NCI-H460 (cell line): ENCODE measurements at regions not wholly inside any gene's neighbourhood (a gene's known extent, or its start where the extent isn't known, plus 50 kb on each side); places are given as distances from the start of the nearest gene placed in this dataset.

Source experiments
- DNase-seq: peaks from one replicate; pipeline ENCODE4 v3.0.0-alpha.2; 2016; ENCODE audit warnings: low read depth; ENCODE audit errors: extremely low read depth

DNA sequence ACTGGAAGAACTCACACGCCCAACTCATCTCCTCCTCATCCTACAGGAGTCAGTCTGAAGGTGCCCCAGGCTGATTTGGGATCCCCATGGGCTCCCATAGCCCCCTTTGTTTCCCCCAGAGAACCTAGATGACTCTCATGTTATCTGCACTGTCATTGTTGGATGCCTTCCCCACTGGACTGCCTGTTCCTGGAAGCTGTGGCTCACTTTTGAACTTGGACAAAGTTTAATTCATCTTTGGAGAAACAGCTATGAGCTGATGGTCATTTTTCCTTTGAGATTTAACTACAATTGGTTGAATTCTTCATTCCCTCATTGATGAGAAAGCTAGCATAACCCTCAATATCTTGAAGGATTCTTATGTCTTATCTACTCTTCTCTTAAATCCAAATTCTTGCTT lies 186.6 kb downstream of the SALL1 start:
- DNase-seq = no peak

DNA sequence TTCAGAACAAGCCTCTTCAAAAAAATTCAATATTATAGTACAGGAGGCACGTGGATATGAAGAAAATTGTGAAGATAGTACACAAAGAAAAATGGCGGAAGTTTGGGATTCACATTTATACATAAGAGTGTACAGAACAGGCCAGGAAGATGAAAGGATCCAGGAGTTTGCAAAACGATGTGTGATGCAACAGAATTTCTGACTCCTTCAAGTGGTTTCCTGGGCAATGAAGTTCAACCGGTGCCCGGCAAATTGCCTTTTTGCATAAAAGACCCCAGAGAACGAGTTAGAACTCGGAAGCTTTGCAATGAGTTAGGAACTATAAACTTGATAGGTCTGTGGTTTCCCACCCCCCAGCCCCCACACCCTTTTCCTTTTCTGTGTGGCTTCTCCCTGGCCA lies 189.1 kb downstream of the SALL1 start:
- no peak for DNase-seq

DNA sequence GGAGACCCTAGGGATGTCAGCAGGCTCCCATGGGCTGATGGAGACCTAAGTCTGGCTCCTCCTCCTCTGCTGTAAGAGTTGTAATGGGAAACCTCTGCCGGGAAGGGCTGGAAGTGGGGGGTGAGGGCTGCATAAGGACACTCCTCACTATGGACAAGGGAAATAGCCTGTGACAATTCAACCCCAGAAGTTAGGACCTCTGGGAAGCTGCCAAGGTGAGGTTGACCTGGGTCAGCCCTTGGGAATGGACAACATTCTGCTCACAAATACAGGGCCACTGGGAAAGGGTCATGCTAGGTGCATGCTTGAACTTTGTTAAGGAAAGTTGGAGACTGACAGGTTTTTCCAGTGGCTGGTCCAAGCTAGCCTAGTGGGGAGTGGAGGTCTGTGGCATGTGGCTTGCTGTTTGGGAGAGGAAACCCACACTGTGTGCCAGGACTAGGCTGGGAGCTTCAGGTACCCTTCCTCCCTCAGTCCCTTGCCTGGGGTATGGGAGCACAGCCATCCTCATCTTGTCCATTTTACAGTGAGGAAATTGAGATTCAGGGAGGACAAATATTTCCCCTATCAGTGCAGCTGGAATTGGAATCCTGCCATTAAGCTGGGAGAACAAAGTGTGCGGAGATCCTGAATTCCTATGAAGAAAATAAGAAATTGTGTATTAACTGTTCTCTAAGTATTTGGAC lies 190.4 kb downstream of the SALL1 start:
- DNase-seq = no peak

DNA sequence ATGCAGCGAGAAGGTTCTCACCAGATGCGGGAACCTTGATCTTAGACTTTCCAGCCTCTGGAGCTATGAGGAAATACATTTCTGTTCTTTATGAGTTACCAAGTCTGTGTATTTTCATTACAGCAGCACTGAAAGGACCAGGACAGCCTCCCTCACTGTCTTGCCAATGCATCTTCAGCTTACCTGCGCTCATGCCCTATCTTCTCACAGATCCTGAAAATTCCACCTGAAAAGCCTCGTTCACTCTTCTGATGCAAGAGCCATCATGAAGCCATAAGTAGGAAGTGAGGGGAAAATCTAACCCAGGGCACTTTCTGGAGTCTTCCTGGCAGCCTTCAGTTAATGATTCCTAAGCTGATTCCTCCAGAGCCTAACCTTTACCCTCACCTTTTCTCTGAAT lies 194.0 kb downstream of the SALL1 start:
- DNase-seq = no peak

DNA sequence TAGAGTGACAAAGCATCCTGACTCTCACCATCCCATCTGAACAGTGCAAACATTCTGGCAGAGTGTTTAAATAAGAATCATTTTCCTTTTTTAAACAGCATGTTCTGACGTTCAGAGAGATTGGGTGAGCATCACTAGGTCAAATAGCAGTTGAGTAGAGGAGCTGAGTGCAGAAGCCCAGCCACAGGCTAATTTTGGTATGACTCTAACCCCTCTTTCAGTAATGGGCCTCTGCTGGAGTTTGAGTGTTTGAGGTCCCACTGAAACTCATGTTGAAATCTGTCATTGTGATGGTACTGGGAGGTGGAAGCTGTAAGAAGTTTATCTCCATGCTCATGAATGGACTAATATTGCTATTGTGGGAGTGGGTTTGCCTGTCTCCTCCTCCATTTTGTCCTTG lies 194.4 kb downstream of the SALL1 start:
- DNase-seq = no peak

DNA sequence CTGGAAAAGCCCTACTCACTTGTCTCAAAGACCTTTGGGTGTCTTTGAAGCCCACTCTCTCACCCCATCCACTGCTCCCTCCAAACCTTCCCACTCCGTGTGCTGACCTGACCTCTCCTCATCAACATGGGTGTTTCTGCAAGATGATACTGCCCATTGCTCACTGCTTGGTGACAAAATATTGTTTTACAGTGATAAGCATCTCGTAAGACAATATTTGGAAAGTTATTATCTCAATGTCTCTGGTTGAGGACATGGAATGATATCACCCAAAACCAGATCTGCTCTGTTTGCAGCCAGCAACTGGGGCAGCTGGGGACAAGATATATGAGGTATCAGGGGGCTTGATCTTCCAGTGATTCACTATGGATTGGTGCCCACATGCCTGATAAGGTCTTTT lies 195.8 kb downstream of the SALL1 start:
- DNase-seq = no peak

DNA sequence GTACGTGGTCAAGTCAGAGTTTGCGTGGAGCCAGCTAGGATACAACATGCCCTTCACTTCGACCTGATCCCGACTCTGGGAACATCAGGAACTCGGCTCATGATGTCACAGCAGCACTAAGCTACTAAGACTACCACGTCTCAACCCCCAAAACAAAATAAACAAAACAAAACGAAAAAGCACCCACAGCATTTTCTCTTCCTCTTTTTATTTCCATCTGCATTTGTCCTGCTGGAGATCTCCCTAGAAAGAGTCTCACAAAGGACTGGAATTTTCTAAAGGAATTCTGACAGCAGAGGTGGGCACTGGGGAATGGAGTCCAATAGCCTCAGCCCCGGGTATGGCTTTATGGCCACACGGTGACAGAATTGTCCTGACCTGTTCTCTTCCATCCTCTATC lies 196.6 kb downstream of the SALL1 start:
- no peak for DNase-seq

DNA sequence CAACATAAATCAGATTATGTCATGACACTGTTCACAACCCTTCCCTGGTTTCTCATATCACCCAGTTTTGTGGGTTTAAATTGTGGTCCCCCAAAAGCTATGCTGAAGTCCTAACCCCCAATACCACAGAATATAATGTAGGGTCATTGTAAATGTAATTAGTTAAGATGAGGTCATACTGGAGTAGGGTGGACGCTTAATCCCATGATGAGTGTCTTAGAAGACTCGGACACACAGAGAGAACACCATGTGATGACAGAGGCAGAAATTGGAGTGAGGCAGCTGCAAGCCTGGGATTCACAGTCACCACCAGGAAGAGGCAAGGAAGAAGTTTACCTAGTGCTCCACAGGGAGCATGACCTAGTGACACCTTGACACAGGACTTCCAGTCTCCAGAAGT lies 197.8 kb downstream of the SALL1 start:
- DNase-seq = no peak

DNA sequence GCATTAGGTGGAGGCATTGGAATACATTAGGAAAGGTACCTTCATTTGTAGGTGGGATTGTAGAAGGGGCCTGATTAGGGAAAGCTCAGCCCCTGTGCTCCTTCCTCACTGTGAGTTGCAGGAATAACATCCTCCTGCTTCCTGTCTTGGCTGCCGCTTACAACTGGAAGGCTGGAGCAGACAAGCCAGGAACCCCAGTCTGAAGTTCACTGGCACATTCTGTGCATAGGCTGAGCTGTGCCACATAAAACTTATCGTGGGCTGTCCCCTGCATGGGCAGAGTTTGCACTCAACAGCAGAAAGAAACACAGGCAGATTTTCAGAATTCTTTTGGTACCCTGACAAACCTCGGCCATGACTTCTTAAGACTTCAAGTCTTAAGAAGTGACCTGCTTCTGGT lies 200.1 kb downstream of the SALL1 start:
- DNase-seq = no peak

DNA sequence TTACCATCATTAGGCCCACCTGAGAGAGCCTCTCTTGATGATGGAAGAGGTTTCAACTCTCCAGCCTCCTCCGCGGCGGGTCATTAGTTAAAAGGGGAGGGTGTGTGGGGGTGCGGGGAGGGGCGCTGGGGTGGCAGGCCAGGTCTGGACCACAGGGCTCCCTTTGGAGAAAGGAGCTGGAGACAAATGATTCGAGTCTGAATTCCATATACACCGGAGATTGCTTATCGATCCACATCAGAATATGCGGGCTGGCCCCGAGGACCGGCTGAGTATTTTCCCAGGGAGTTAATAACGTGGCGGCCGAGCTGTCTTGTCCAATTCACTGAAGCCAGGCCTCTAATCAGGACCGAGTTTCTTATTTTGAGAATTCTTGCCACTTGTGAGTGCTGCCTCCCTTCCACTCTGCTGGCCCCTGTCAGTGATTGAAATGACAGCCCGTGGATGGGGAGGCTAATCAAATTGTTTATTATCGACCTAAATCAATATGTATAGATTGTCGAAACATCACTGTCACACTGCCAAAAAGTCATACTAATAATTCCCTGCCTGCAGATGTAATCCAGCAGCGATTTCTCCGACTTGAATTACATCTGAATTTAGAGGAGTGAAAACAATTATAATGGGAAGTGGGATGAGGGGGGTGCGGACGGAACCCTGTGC lies 202.7 kb downstream of the SALL1 start:
- DNase-seq = no peak

DNA sequence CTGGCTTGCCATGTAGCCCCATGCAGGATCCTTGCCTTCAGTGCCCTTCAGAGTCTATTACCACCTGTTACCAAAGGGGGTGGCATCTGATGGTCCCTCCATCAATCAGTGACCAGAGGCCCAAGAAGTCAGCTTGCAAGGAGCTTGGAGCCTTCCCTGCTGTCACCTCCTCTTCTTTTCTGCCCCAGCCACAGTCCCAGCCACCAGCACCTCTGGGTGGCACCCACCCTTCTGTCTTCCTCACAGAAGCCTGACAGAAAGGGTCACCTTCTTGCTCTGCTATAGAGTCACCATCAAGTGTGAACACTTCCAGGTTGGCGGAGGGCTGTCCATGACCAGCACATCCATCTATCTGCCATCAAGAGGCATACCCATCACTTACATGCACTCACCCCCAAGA lies 203.2 kb downstream of the SALL1 start:
- no peak for DNase-seq

DNA sequence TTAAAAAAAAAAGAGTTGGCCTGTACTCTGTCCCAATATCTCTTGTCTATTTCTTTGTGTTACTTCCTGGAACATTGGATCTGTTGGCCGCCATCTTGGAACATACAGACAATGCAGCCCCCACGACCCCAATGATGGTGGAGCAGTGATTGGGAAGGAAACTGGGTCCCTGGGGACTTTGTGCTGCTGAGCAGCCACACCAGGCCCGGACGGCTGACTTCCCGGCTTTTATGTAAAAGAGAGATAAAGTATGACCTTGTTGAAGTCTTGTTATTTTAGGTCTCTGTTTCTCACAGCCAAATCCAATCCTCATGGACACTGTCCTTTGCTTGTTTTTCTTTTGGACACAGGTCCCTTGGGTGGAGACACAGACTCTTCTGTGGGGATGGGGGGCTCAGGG lies 204.5 kb downstream of the SALL1 start:
- no peak for DNase-seq

DNA sequence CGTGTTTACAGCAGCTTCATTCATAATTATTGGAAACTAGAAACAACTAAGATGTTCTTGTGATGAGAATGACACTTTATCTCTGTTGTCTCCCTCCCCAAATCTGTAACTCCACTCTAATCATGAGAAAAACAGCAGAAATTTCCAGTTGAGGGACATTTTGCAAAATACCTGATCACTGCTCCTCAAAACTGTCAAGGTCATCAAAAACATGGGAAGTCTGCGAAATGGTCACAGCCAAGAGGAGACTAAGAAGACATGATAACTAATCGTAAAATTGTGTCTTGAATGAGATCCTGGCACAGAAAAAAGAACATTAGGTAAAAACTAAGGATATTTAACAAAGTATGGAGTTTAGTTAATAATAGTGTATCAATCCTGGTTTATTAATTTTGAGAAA lies 204.2 kb downstream of the CYLD start:
- DNase-seq = no peak

DNA sequence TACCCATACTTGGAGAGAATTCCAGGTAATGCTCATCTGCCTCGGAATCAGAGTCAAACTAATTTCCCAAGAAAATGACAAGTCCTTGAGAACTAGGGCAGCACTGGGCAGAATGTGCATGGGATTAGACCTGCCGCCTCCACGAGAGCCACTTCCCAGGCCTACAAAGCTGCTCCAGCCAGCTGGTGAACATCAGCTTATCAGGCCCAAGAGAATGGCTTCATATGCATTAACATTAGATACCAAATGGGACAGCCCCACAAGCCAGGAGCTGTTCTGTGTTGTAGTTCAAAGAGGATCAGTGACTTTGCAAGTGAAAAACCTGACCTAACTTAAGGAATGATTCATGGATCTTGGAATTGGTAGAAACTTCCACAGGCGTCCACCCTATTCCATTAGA lies 203.3 kb downstream of the CYLD start:
- DNase-seq = no peak

DNA sequence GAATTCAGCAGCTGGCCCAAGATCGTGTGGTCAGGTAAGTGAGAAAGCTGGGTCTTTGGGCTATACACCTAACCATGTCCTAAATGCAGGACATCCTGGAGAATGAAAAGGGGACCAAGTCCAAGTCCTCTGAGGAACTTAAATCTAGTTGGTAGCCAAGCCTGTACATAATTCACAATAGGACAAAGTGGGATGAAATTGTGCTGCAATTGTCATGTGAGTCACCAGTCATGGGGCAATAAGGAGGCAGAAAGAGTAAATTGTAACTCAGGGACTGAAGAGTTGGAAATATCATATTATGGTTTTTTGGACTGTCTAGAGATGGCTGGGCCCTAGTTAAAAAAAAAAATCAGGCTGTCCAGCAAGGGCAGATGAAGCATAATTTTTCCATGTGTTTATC lies 202.6 kb downstream of the CYLD start:
- DNase-seq = no peak

DNA sequence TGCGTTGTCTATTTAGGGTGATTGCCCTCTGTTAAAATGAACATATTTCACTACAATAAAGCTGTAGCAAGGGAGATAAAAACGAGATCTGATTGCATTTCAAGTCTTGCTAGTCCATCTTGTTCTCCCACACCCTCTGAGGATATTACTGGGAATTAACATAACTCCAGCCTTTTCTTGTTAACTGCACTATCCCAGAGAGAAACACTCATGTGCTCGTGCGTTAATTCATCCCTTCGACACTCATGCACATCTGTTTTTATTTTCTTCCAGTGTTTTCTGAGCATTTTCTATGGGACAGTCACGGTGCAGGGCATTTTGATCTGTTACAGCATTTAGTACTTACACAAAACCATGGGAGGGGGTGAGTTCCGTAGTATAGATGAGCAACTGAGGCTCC lies 202.1 kb downstream of the CYLD start:
- no peak for DNase-seq

DNA sequence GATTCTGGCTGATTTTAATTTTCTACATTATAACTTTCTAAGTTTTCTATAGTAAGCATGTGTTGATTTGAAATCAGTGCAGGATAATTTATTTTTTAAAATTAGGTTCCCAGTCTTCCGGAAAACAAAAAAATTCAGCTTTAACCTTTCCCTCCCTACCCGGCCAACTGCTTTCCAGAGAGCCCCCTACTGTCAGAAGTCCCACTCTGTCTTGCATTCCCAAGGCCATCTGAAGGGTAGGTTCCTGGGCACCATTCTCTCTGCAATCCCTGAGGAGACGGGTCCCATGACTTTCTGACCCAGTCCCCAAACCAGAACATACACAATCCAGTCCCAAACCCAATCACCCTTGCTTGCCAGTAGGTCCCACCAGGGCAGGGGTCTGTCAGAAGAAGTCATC lies 200.3 kb downstream of the CYLD start:
- no peak for DNase-seq

DNA sequence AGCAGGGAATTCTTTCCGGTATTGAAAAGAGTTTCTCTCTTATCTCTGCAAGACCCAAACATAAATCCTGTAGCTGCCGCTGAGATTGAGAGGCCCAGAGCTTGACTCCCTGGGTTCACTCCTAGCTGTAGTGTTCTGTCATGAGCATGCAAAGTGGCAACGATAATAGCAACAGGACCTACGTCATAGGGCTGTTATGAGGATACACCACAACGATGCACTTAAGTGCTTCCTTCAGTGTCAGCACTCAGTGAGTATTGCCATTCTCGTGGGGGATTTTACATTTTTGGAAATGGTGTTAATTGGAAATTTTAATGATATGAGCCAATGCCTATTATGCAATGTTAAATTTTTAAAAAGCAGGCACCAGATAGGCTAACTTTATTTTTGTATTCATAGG lies 199.8 kb downstream of the CYLD start:
- DNase-seq = no peak

DNA sequence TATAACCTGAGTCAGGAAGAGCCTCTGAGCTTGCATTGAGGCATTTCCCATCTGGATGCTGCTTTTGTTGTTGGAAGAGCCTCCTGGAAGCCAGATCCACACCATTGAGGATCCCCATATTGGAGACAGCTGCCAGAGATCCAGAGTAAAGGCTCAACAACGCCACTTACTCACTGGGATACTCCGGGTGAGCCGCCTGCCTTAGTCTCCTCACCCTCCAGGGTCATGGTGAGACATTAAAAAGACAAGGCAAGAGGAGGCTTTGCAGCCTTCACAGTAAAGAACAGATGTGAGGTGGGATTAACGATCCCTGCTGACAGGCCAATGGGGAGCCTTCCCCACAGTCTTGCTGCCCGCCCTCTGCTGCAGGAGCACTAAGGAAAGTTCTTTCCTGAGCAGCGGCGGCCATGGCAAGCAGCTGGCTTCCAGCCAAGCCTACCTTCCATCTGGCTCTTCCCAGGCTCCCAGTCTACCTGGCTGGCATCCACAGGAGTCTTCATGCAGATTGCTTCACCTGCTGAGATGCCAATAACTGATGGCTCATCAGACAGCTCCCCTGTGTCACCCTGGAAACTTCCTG lies 198.5 kb downstream of the CYLD start:
- DNase-seq = no peak

DNA sequence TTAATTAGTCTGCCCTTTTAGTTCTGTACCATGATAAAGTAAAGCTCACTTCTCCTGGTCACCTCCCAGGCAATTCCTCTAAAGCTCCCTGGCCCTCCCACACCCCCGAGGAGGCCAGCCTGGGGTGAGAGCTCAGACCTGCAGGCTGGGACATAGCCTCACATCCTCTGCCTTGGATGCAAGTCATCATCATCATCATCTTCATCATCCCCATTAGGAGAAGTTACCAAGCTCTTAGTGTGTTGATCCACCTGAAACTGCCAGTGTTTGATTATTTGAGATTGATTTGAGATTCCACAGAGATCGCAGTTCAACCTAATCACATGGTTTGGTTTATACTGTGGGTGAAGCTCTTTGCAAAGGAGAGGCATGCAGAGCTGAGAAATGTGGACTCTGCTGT lies 197.5 kb downstream of the CYLD start:
- DNase-seq = no peak

DNA sequence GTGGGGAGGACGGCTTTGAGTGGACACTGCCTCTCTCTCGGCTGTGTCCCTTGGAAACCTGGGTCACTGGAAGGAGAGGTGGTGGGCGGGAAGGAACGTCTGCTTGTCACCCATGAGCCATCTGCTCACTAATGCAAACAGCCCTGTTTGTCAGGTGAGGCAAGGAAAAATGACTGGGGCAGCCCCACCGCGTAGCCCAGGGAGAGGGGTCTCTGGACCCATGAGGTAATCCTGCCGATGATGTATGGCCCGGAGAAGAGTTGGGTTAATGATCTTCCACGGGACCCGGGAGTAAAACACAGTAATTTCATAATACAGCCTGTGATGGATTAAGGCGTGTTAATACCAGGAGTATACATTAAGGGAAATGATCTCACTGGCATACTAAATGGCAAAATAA lies 197.0 kb downstream of the CYLD start:
- no peak for DNase-seq

DNA sequence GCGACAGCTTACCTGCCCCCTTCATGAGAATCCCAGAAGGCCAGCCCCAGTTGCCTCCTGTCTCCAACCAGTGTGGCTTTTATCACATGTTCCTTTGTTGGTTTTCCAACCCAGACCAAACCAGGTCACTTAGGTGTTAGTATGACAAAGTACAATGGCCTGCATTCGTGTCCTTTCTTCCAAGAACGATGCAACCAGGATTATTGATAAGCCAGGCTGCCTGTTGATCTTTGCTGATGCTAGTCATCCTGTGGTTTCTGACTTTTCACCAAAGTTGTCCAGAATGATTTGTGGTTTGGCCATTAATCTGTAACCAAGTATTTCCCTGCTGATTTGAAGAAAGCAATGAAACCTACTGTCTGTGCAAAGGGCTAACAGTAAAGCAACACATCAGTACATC lies 191.4 kb downstream of the CYLD start:
- DNase-seq = no peak
